Endothelial cell of umbilical vein (primary cell): ENCODE measurements at regions not wholly inside any gene's neighbourhood (a gene's known extent, or its start where the extent isn't known, plus 50 kb on each side); places are given as distances from the start of the nearest gene placed in this dataset. TPM values are rescaled to one million over a fixed set of nuclear protein-coding genes. Genes with fewer than 3 reads are reported as not detected.
"Not testable (repeated sequence)": the region's sequence is repeated elsewhere in the genome, so short reads cannot be mapped to it uniquely, and the experiment has no call there.

Experiments
- BruUV-seq: library from RNA; stranded (reverse); fragments of 400-500 nt; replicated peaks from 2 replicates; lab custom pipeline; 2021; lab: Mats Ljungman, UMichigan
- CTCF ChIA-PET: fragments of 300-600, 350-600 bp; sonication (Branson Sonifier 250); formaldehyde crosslinking; loops from one replicate; lab custom pipeline; 2021; ENCODE audit warnings: antibody characterized with exemption, inconsistent platforms; lab: Charles Lee
- POLR2A ChIA-PET: fragments of 300-600, 350-600 bp; sonication (Branson Sonifier 250); formaldehyde crosslinking; loops from one replicate; lab custom pipeline; 2021; ENCODE audit warnings: antibody characterized with exemption, inconsistent platforms; lab: Charles Lee
- DNase-seq: peaks from one replicate; pipeline ENCODE4 v3.0.0-alpha.2; 2011; ENCODE audit warnings: low read depth, low spot score
- FAIRE-seq: peaks from 2 replicates; lab custom pipeline; 2011; peaks lifted over from hg19 to GRCh38; lab: Jason Lieb, UNC
- H2AFZ ChIP-seq: 2 replicates; pipeline ENCODE4 v1.6.0; 2012; ENCODE audit warnings: low read depth, low read length, control low read depth, inconsistent platforms
- H3K27ac ChIP-seq: 2 replicates; pipeline ENCODE4 v1.5.1; 2011; ENCODE audit warnings: low read depth, mild to moderate bottlenecking, control low read depth, low read length, moderate library complexity; ENCODE audit not compliant: insufficient read depth
- H3K27me3 ChIP-seq, 2 experiments: 2 replicates each; pipeline versions ENCODE4 v1.6.0 to v1.6.1; 2011; ENCODE audit warnings: low read length in 2 of 2, mixed read lengths in 1 of 2; ENCODE audit not compliant: control insufficient read depth in 2 of 2, insufficient read depth in 2 of 2
- H3K36me3 ChIP-seq, 2 experiments: 2 replicates in 1 of 2; 3 replicates in 1 of 2; pipeline ENCODE4 v1.5.1; 2011; ENCODE audit warnings: low read length in 2 of 2, mild to moderate bottlenecking in 1 of 2, moderate library complexity in 1 of 2; ENCODE audit not compliant: control insufficient read depth in 2 of 2, insufficient read depth in 2 of 2; ENCODE audit errors: extremely low read depth in 1 of 2
- H3K4me1 ChIP-seq: 3 replicates; pipeline ENCODE4 v1.5.1; 2011; ENCODE audit warnings: mild to moderate bottlenecking, low read length; ENCODE audit not compliant: control insufficient read depth, insufficient read depth; ENCODE audit errors: extremely low read depth
- H3K4me2 ChIP-seq: 2 replicates; pipeline ENCODE4 v1.6.1; 2011; ENCODE audit warnings: low read length, control low read depth, mixed read lengths; ENCODE audit not compliant: insufficient read depth
- H3K4me3 ChIP-seq, 3 experiments: fragments of 200-600 bp in 1 of 3; sonication (generic), shearing (Covaris generic) in 1 of 3; replicated peaks in 1 of 3; 2 replicates each; pipeline ENCODE4 v1.5.1; 2011 to 2016; ENCODE audit warnings: control low read depth in 3 of 3, low read length in 3 of 3, mild to moderate bottlenecking in 2 of 3, inconsistent platforms in 1 of 3, low read depth in 1 of 3, moderate library complexity in 1 of 3; ENCODE audit not compliant: insufficient read depth in 1 of 3
- H3K79me2 ChIP-seq: 2 replicates; pipeline ENCODE4 v1.6.0; 2012; ENCODE audit warnings: low read length, inconsistent platforms; ENCODE audit not compliant: control insufficient read depth, insufficient read depth
- H3K9ac ChIP-seq: replicated peaks from 2 replicates; pipeline ENCODE3; 2011; ENCODE audit warnings: low read length, control low read depth; ENCODE audit not compliant: insufficient read depth; ENCODE audit errors: extremely low read depth
- H3K9me1 ChIP-seq: replicated peaks from 3 replicates; pipeline ENCODE4 v1.6.0; 2011; ENCODE audit warnings: mild to moderate bottlenecking, low read length; ENCODE audit not compliant: control insufficient read depth, insufficient read depth; ENCODE audit errors: extremely low read depth
- H3K9me3 ChIP-seq: replicated peaks from 2 replicates; pipeline ENCODE4 v1.5.1; 2012; ENCODE audit warnings: low read length, inconsistent platforms; ENCODE audit not compliant: control insufficient read depth, insufficient read depth
- H4K20me1 ChIP-seq: replicated peaks from 2 replicates; pipeline ENCODE3; 2011; ENCODE audit warnings: mild to moderate bottlenecking, low read length; ENCODE audit not compliant: control insufficient read depth, insufficient read depth; ENCODE audit errors: extremely low read depth
- dilution Hi-C: fragments of 300-500 bp; cut with MboI; formaldehyde crosslinking; loops from one replicate; pipeline ENCODE4 v1.15.0; 2019; ENCODE audit warnings: low sequenced_read_pairs; ENCODE audit not compliant: extremely low pct_ligation_motif_present
- intact Hi-C: fragments of 100-400 bp; cut with micrococcal nuclease; formaldehyde crosslinking; loops from one replicate; pipeline ENCODE4 v1.10.0; 2022
- small RNA-seq: library from RNA; depleted of rRNA; stranded (forward); fragments of <200 nt; gene quantifications from one replicate; pipeline ENCODE3, GENCODE V24; 2012; ENCODE audit warnings: low replicate concordance, low read depth; ENCODE audit not compliant: insufficient read depth, insufficient read length

GRCh38 chr17:21626987-21627386 lies 65.3 kb upstream of the KCNJ18 start:
- H3K4me2 ChIP-seq, H3K9ac ChIP-seq, POLR2A ChIA-PET, H3K4me3 ChIP-seq, CTCF ChIA-PET, H3K27ac ChIP-seq, H3K9me1 ChIP-seq, H3K9me3 ChIP-seq, H2AFZ ChIP-seq, dilution Hi-C loops, H3K27me3 ChIP-seq, FAIRE-seq, DNase-seq, H3K79me2 ChIP-seq, H3K4me1 ChIP-seq, H3K36me3 ChIP-seq, BruUV-seq, H4K20me1 ChIP-seq, intact Hi-C loops: not testable (repeated sequence)

Small RNA genes in the stretch of these regions (small RNA-seq; reads per million reads assigned to genes)
- gene AC233702.6 (not detected), gene AC233702.8 (not detected)
